Right ventricle myocardium superior (tissue), 1 donor: ENCODE measurements at regions not wholly inside any gene's neighbourhood (a gene's known extent, or its start where the extent isn't known, plus 50 kb on each side); places are given as distances from the start of the nearest gene placed in this dataset.
A peak's percentile ranks its signal among the peaks of the same experiment; 100 is the strongest.

Experiments used
- ATAC-seq: fragments of 200-7000 bp; cut with Tn5 transposase; one replicate; pipeline ENCODE4 v1.9.1; 2020; ENCODE audit warnings: mild to moderate bottlenecking; ENCODE audit not compliant: poor library complexity
- DNase-seq: peaks from one replicate; pipeline ENCODE4 v3.0.0-alpha.2; 2020
- intact Hi-C: fragments of 100-400 bp; cut with DNase I; formaldehyde crosslinking; loops from one replicate; pipeline ENCODE4 v1.11.2; 2022
- donor health status: DM: no; HTN: yes; CAD: no; lungs with severe emphysema.

DNA sequence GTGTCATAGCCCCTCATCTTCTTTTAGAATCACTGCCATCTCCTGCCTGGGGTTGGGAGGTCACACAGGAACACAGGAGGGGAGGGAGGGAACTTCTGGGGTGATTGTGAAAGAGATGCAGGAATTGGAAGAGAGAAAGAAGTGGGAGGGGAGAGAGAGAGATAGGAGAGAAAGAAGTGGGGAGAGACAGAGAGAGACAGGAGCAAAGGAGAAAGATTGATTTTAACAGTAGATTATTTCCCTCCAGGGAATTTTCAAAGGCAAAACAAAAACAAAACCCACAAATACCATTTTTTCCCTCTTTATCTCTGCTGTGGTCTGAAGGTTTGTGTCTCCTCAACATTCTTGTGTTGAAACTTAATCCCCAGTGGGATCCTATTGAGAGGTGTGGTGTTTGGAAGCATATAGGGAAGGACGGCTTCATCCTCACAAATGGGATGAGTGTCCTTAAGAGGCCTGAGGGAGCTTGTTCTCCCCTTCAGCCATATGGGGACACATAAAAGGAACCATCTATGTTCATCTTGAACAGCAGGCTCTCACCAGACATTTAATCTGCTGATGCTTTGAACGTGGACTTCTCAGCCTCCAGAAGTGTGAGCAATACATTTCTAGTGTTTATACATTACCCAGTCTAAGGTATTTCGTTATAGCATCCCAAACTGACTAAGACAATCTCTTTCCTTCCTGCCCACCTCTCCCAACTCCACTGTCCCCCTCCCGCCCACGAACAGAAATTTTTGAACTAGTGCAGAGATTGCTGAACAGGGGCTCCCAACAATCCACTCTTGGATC lies 134.9 kb upstream of the MAX start:
- intact Hi-C loops: no loop called here
- peak; percentile 58 for ATAC-seq

GRCh38 chr14:65237941-65238340 lies 135.6 kb upstream of the MAX start:
- DNase-seq (no peak), ATAC-seq (no peak)
- intact Hi-C loops: no loop called here

More for the DNA sequence above, 134.9 kb upstream of the MAX start:
- DNase-seq: no peak

DNA sequence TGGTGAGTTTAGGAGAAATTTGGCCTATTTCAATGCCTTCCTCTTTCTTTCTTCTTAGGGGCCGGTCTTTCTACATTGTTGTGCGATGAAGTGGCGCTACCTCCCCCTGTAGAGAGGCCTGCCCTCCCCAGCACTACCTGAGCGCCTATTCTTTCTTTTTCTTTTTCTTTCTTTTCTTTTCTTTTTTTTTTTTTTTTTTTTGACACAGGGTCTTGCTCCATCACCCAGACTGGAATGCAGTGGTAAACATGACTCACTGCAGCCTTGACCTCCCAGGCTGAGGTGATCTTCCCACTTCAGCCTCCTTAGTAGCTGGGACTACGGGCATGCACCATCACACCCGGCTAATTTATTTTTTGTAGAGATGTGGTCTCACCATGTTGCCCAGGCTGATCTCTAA lies 136.1 kb upstream of the MAX start:
- ATAC-seq: no peak
- intact Hi-C loops: no loop called here
- no peak for DNase-seq

DNA sequence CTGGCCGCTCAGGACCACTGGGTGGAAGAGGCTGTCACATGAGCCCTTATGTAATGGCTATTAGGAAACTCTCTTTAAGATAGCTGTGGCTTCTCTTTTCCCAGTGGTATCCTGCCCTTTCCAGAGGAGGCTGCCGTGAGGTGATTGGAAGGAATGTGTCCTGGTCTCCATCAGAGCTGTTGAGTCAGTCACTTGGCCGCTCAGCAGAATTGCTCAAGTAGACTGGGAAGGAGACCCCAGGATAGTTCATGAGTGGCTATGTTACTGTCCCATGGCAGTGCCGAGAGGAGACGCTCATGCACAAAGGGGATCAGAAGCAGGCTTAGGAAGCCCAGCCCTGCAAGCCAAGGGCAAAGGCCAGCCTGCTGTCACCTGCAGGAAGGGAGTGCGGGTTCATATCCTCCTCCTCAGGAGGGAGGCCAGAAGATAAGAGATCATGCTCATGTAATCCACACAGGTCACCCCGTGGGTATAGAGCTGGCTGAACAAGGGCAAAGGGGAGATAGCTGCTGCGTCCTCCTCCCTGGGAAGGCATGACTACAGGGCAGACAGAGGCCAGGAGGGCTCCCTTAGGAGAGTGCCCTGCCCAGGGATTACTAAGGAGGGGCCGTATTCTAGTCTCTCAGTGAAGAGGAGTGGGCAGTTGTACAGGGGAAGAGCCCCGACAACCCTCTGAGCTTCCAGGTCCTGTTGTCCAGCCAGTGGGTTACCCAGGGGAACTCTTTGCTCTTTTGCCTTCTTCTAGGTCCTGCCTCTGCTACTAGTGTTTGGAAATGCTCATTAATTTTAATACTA lies 137.0 kb upstream of the MAX start:
- ATAC-seq (peak; percentile 25), DNase-seq (no peak)
- intact Hi-C loops: no loop called here

DNA sequence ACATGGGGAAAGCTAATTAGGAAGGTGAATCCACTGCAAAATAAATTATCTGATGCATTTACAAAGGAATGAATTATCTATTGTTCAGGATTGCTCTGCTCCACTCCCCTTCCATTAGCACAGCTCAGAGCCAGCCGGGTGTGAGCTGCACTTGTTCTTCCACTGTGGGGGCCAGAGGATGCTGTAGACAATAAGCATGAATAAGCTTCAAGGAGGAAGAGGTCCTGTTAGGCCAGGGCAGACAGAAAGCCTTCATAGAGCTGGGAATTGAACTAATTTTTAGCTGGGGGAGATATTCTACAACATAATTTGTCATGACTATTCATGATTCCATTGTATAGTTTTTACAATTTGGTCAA lies 137.6 kb upstream of the MAX start:
- DNase-seq (no peak), ATAC-seq (no peak)
- intact Hi-C loops: no loop called here

DNA sequence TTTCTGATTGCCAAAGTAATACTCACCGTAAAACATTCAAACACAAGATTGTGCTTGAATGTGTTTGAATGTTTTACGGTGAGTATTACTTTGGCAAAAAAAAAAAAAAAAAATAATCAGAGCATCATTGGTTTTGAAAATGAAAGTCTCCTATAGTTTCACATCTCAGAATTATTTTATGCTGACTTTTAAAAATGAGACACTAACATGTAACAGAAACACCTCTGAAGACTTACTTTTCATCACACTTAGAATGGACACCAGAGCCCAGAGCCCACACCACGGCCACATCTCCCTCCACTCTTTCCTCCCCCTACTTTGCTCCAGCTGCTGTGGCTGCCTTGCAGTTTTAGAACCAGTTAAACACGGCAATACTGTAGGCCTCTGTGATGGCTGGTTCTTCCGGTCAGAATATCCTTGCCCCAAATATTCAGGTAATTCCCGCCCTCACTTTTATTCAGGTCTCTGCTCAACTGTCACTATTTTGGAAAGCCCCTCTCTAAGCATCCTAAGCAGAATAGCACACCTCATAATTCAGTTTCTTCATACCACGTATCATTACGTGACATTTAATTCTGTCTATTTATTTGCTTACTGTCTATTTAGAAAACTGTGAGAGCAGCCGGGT lies 138.9 kb upstream of the MAX start:
- DNase-seq: no peak
- intact Hi-C loops: no loop called here
- no peak for ATAC-seq

DNA sequence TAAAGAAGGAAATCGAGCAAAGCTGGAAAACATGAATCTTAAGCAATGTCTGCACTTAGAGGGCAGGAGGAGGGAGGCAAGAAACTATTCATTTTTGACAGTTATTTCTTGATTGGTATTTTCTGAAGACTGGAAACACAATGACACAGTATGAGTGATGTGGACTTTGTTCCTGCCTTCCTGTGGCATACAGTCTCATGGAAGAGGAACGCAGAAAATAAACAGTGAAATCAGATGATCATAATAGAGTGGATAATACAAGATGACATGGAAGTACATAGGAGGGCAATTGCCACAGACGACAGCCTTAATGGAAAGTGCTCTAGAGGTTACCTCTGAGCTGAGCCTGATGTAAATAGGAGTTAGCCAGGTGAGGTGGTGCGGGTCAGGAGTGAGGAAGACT lies 140.4 kb upstream of the MAX start:
- DNase-seq (no peak), ATAC-seq (no peak)
- intact Hi-C loops: no loop called here

DNA sequence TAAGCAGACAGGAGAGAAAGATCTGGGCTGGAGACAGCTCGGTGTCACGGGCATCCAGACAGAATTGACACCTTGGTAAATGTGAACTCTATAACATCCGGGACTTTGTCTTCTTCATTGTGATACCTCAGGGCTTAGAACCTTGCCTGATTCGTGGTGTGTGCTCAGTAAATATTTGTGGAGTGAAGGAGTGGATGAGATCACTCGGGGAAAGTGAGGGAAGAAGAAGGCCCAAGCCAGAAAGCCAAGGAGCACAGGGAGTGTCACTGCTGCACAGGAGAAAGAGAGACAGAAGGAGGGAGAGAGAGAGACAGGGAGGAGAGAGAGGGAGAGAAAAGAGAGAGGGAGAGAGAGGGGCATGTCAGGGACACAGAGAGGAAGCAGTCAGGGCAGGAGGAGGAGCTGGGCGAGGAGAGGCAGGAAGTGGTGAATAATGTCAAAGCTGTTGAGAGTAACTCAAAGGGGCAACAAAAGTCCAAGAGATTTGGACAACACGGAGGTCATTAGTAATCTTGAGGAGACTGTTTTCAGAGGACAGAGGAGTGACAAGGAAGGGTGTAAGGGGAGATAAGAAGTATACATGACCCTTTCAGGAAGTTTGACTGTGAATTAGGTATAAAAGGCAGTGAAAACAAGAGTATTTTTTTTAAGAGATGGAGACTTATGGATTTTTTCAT lies 141.6 kb upstream of the MAX start:
- intact Hi-C loops: no loop called here
- ATAC-seq (no peak), DNase-seq (no peak)

- no peak for ATAC-seq
- DNase-seq: no peak
- intact Hi-C loops: no loop called here
These were observed 147.3 kb upstream of the MAX start for GRCh38 chr14:65249471-65250161.

DNA sequence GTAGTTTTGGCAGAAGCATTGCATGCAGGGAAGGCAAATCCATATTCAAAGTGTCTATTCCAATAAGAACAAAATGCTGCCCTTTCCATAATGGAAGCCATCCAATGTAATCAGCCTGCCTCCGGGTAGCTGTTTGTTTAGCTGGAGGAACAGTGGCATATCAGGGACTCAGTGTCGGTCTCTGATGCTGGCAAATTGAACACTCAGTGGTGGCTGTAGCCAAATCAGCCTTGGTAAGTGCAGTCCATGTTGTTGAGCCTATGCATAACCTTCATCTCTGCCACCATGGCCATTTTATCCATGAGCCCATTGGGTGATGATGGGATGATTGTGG lies 147.8 kb upstream of the MAX start:
- DNase-seq (no peak), ATAC-seq (no peak)
- intact Hi-C loops: no loop called here

- ATAC-seq (no peak), DNase-seq (no peak)
- intact Hi-C loops: no loop called here
These were observed 148.9 kb upstream of the MAX start for GRCh38 chr14:65251213-65251612.

DNA sequence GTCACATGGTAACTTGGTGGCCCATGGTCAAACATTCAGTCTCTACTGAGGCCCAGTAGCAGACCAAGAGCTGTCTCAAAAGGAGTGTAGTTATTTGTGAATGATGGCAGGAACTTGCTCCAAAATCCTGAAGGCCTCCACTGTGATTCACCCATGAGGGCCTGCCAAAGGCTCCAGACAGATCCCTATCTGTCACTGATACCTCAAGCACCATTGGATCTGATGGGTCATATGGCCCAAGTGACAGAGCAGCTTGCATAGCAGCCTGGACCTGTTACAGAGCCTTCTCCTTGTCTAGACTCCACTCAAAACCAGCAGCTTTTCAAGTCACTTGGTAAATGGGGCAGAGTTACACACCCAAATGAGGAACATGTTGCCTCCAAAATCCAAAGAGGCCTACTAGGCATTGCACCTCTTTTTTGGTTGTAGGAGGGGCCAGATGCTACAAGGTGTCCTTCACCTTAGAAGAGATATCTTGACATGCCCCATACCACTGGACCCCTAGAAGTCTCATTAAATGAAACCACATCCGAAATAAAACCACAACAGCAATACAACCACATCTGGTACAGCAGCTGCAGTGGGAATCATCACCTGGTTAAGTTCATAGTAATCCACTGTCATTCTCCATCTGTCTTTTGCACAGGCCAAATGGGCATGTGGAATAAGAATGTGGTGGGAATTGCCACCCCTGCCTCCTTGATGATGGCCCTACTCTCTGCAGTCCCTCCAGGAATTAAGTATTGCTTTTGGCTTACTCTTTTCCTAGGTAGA lies 150.4 kb upstream of the MAX start:
- intact Hi-C loops: no loop called here
- DNase-seq: no peak
- no peak for ATAC-seq

- intact Hi-C loops: no loop called here
- ATAC-seq (no peak), DNase-seq (no peak)
These were observed 152.8 kb upstream of the MAX start for GRCh38 chr14:65255029-65255545.

DNA sequence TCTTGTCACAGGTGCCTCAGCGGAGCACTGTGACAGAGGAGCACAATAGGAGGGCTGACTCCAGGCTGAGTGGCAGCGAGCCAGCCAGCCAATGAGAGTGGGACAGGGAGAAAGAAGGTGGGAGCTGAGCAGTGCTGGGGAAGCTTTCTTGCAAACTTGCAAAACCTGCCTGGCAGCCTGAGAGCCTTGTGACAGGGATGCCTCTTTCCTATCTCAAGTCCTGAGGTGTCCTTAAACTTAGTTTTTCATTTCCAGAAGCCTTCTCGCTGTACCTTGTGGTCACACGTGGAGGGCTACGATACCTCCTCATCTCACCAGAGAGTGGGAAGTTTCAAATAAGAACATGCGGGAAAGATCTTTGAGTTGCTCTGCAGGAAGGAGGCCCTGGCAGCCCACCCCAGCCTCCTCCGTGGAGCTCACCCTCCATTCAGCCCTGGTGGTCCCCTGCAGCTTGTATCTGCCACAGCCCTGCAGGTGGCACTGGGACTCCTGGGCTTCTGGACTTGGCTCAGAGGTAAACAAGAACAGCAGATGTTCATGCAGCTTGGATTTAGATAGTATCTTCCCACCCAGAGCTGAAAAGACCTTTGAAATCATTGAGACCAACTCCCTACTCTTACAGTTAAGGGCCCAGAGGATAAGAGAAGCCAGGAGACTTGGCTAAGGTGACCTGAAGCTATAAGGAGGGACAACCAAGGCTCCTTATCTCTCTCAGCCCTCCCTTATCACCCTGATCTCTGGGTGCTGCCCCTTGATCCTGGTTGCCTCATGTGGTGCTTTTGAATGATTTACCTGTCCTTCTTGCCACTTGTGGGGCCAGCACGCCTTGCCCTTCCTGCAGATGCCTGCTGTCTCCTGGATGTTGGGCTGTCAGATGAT lies 153.5 kb upstream of the MAX start:
- intact Hi-C loops: no loop called here
- ATAC-seq (peak; percentile 18), DNase-seq (no peak)

DNA sequence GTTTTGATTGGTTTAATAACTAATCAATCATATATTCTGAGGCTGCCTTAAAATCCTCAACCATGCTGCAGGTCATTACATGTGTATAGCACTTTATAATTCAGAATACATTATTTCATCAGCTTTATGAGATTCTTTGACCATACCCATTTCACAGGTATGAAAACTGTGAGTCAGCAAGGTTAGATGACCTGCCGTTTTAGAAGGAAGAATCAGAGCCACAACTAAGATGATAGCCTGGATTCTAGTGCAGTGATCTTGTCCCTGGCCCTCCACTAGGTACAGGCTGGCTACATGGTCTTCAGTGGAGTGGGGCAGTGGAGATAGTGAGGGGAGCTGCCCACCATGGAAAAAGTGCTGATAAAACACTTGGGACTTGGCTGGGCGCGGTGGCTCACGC lies 154.4 kb upstream of the MAX start:
- ATAC-seq: no peak
- DNase-seq: no peak
- intact Hi-C loops: no loop called here

GRCh38 chr14:65257425-65257824 lies 155.1 kb upstream of the FUT8 start:
- DNase-seq: no peak
- ATAC-seq: no peak
- intact Hi-C loops: no loop called here

GRCh38 chr14:65258391-65258790 lies 154.1 kb upstream of the FUT8 start:
- DNase-seq: no peak
- no peak for ATAC-seq
- intact Hi-C loops: no loop called here
